Upper lobe of left lung (tissue), 6 donors: ENCODE measurements at regions not wholly inside any gene's neighbourhood (a gene's known extent, or its start where the extent isn't known, plus 50 kb on each side); places are given as distances from the start of the nearest gene placed in this dataset.

Experiments used
- ATAC-seq, 2 donors: fragments of 200-7000 bp; cut with Tn5 transposase; one replicate each; pipeline ENCODE4 v1.9.1; 2022; ENCODE audit warnings: mild to moderate bottlenecking in 2 of 2, moderate library complexity in 2 of 2; ENCODE audit not compliant: low FRiP score in 2 of 2
- DNase-seq, 2 donors: peaks; one replicate each; pipeline ENCODE4 v3.0.0-alpha.2; 2019 to 2020
- H3K27ac ChIP-seq, 4 donors: fragments of 200-600 bp; sonication (generic); one replicate each; pipeline ENCODE4 v1.5.1; 2016 to 2019
- H3K27me3 ChIP-seq, 4 donors: fragments of 200-600 bp; sonication (generic); one replicate each; pipeline ENCODE4 v1.5.1; 2017 to 2019
- H3K36me3 ChIP-seq, 4 donors: fragments of 200-600 bp; sonication (generic); one replicate each; pipeline ENCODE4 v1.5.1; 2016 to 2019
- H3K4me1 ChIP-seq, 4 donors: fragments of 200-600 bp; sonication (generic); one replicate each; pipeline ENCODE4 v1.5.1; 2018 to 2019
- H3K4me3 ChIP-seq, 4 donors: fragments of 200-600 bp; sonication (generic); one replicate each; pipeline ENCODE4 v1.5.1; 2017 to 2019; ENCODE audit warnings: mild to moderate bottlenecking in 2 of 4, moderate library complexity in 1 of 4
- H3K9me3 ChIP-seq, 4 donors: fragments of 200-600 bp; sonication (generic); one replicate each; pipeline ENCODE4 v1.5.1; 2018 to 2019
- EP300 ChIP-seq, 4 donors: sonication (generic); formaldehyde crosslinking; IDR thresholded peaks; one replicate each; pipeline ENCODE4 v1.5.1; 2017; ENCODE audit warnings: antibody characterized with exemption in 4 of 4, control low read depth in 2 of 4
- POLR2A ChIP-seq, 4 donors: fragments of 450-650 bp; IDR thresholded peaks; one replicate each; pipeline ENCODE4 v1.5.1; 2016 to 2017; ENCODE audit warnings: antibody characterized with exemption in 4 of 4, mild to moderate bottlenecking in 2 of 4
- POLR2AphosphoS5 ChIP-seq, 2 donors: sonication (generic); formaldehyde crosslinking; IDR thresholded peaks; one replicate each; pipeline ENCODE4 v1.5.1; 2017; ENCODE audit warnings: antibody characterized with exemption in 2 of 2
- WGBS, 2 donors: methylation state at CpG; one replicate each; pipeline ENCODE4 v1.1.5; 2017 to 2018; 5-methylcytosine and 5-hydroxymethylcytosine counted together
- TF ChIP-seq, protein P1 (sequence below), 6 experiments: fragments of 450-650 bp in 4 of 6; fragments of 200-600 bp in 2 of 6; sonication (generic) in 2 of 6; IDR thresholded peaks; one replicate each; pipeline ENCODE4 v1.5.1; 2016 to 2019; ENCODE audit warnings: antibody characterized with exemption in 6 of 6
- donor health status: DM: no; HTN: no; CAD: no; lungs with moderate emphysema.
- donor health status: DM: no; HTN: yes; CAD: no; lungs with severe emphysema.

DNA sequence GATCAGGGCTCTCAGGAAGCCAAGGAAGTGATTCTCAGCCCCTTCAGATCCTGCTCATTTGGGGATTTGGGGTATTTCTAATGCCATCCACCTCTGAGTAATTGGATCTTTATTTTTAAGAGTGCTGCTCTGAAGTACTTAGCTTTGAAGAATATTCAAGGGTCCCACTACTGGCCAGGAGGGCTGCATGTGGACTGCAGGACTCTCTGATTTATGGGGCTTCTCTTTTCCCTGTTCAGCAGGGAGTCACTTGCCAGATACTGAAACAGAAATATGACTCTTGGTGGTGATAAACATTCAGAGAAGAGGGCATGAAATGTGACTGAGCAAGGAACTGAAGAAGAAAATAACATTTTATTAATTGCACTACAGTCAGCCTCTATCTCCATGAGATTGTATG, 138.5 kb downstream of the MTX2 start:
- Histone ChIP-seq H3K4me3 (no peak overlapping the region), H3K36me3 (no peaks in the 10 kb centered on the region), H3K27ac (no peak overlapping the region), H3K27me3 (no peaks in the 10 kb centered on the region), H3K9me3 (no peaks in the 10 kb centered on the region), H3K4me1 (no peaks in the 10 kb centered on the region)
- DNase-seq (no peak), ATAC-seq (no peak)
- TF ChIP-seq, protein P1, sequence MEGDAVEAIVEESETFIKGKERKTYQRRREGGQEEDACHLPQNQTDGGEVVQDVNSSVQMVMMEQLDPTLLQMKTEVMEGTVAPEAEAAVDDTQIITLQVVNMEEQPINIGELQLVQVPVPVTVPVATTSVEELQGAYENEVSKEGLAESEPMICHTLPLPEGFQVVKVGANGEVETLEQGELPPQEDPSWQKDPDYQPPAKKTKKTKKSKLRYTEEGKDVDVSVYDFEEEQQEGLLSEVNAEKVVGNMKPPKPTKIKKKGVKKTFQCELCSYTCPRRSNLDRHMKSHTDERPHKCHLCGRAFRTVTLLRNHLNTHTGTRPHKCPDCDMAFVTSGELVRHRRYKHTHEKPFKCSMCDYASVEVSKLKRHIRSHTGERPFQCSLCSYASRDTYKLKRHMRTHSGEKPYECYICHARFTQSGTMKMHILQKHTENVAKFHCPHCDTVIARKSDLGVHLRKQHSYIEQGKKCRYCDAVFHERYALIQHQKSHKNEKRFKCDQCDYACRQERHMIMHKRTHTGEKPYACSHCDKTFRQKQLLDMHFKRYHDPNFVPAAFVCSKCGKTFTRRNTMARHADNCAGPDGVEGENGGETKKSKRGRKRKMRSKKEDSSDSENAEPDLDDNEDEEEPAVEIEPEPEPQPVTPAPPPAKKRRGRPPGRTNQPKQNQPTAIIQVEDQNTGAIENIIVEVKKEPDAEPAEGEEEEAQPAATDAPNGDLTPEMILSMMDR (IDR thresholded peaks at IDR 0.05): no peak
- TF ChIP-seq POLR2A (IDR thresholded peaks at IDR 0.05): no peak
- TF ChIP-seq POLR2AphosphoS5 (IDR thresholded peaks at IDR 0.05): no peak
- TF ChIP-seq EP300 (IDR thresholded peaks at IDR 0.05): no peak

DNA sequence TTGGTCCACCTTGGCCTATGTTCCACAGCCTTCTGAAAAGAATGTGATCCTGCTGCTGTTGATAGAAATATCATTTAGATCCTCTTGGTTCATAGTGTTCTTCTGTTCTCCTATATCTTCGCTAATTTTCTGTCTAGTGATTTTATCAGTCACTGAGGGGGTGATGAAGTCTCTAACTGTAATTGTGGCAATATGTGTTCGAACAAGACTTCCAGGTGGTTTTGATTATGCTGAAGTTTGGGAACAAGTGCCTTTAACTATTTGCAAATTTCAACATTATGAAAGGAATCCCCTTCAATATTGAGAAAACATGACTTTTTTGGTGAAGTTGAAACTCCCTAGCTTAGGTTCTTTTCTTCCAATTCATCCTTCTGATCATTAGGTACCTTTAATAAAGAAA, 140.4 kb downstream of the MTX2 start:
- Histone ChIP-seq H3K27ac (no peak overlapping the region), H3K36me3 (no peaks in the 10 kb centered on the region), H3K27me3 (no peaks in the 10 kb centered on the region), H3K4me1 (no peaks in the 10 kb centered on the region), H3K9me3 (no peaks in the 10 kb centered on the region), H3K4me3 (no peak overlapping the region)
- ATAC-seq: no peak
- DNase-seq: no peak
- TF ChIP-seq EP300 (IDR thresholded peaks at IDR 0.05): no peak
- TF ChIP-seq POLR2AphosphoS5 (IDR thresholded peaks at IDR 0.05): no peak
- TF ChIP-seq POLR2A (IDR thresholded peaks at IDR 0.05): no peak
- TF ChIP-seq, protein P1 (IDR thresholded peaks at IDR 0.05): no peak
- WGBS, 2 donors: 94 to 95% methylated on average over 2 of the region's 2 CpGs

DNA sequence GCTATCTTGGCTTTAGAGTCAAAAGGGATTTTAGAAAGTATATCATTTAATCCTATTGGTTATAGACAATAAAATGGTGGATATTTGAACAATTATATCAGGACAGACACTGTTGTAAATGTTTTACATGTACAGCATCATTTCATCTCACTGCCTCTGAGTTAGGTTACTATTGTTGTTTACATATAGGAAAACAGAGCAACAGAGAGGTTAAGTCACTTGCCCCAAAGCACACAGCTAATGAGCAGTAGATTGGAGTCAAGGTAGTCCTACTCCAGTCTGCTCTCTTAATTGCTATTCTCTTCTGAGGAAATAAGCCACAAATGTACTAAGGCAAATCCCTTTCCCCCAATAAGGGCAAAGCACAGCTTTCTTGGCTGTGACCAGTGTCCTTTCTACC, 142.9 kb downstream of the MTX2 start:
- no peaks in the 10 kb centered on the region for H3K36me3 ChIP-seq
- H3K4me3 ChIP-seq: no peak overlapping the region
- no peak overlapping the region for H3K27ac ChIP-seq
- ATAC-seq (no peak), DNase-seq (no peak)
- H3K9me3 ChIP-seq: no peaks in the 10 kb centered on the region
- H3K27me3 ChIP-seq: no peaks in the 10 kb centered on the region
- no peaks in the 10 kb centered on the region for H3K4me1 ChIP-seq
- TF ChIP-seq, protein P1 (IDR thresholded peaks at IDR 0.05): no peak
- TF ChIP-seq POLR2A (IDR thresholded peaks at IDR 0.05) (no peak), EP300 (IDR thresholded peaks at IDR 0.05) (no peak), POLR2AphosphoS5 (IDR thresholded peaks at IDR 0.05) (no peak)

DNA sequence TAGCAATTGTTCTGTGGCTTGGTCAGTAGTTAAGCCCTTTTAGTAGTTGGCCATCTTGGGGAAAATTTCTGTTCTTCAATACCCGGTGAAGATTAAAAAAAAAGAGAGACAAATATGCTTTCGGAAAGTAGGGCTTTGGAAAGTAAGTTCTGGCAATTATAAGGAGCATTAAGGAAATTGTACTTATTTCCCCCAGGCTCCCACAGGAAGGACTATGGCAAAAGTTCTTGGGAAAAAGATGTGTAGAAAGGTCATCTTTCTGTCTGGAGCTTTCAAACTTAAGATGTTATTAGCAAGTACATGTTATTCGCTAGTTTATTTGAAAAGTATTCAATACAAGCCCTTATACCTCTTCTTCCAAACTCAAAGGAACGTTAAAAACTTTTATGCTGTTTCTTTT, 144.5 kb downstream of the MTX2 start:
- no peaks in the 10 kb centered on the region for H3K4me1 ChIP-seq
- TF ChIP-seq POLR2A (IDR thresholded peaks at IDR 0.05) (no peak), POLR2AphosphoS5 (IDR thresholded peaks at IDR 0.05) (no peak), EP300 (IDR thresholded peaks at IDR 0.05) (no peak)
- TF ChIP-seq, protein P1 (IDR thresholded peaks at IDR 0.05): no peak
- 88 to 94% methylated on average over 4 of the region's 4 CpGs for WGBS, 2 donors
- DNase-seq (no peak), ATAC-seq (no peak)
- H3K9me3 ChIP-seq: no peaks in the 10 kb centered on the region
- no peaks in the 10 kb centered on the region for H3K27me3 ChIP-seq
- H3K27ac ChIP-seq: no peak overlapping the region
- no peaks in the 10 kb centered on the region for H3K36me3 ChIP-seq
- no peak overlapping the region for H3K4me3 ChIP-seq

DNA sequence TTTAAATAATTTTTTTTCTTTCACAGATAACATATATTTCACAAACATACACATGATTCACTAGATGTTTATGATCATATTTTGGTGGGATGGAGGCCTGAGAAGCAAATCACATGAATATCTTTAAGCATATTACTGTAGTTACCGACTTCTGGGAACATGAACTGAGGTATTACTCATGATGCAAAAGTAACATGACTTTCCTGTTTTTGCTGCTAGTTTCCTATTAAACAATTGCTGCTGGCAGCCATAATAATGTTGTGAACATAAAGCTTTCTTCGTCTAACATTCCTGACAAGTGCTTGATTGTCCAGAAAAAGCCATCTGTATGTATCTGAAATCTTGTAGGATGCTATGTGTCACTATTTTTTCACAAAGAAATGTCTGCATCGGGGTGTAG, 145.4 kb downstream of the MTX2 start:
- H3K36me3 ChIP-seq: no peaks in the 10 kb centered on the region
- TF ChIP-seq POLR2AphosphoS5 (IDR thresholded peaks at IDR 0.05) (no peak), POLR2A (IDR thresholded peaks at IDR 0.05) (no peak), EP300 (IDR thresholded peaks at IDR 0.05) (no peak)
- TF ChIP-seq, protein P1 (IDR thresholded peaks at IDR 0.05): no peak
- 69 to 70% methylated on average over 3 of the region's 3 CpGs for WGBS, 2 donors
- no peak overlapping the region for H3K27ac ChIP-seq
- H3K27me3 ChIP-seq: no peaks in the 10 kb centered on the region
- H3K9me3 ChIP-seq: no peaks in the 10 kb centered on the region
- H3K4me1 ChIP-seq: no peaks in the 10 kb centered on the region
- ATAC-seq (no peak), DNase-seq (no peak)
- no peak overlapping the region for H3K4me3 ChIP-seq
